Cerebellar nuclear complex (tissue), 1 donor: ENCODE measurements at regions not wholly inside any gene's neighbourhood (a gene's known extent, or its start where the extent isn't known, plus 50 kb on each side); places are given as distances from the start of the nearest gene placed in this dataset.
A peak's percentile ranks its signal among the peaks of the same experiment; 100 is the strongest.

Experiments used
- DNase-seq, 2 experiments: peaks; one replicate each; lab custom pipeline; 2025; lab: John Stamatoyannopoulos, UW

- DNase-seq = no peak
These were observed 56.6 kb upstream of the SCOC start for GRCh38 chr4:140316799-140317198.

GRCh38 chr4:140315970-140316369, 57.5 kb upstream of the SCOC start:
- DNase-seq = no peak

DNA sequence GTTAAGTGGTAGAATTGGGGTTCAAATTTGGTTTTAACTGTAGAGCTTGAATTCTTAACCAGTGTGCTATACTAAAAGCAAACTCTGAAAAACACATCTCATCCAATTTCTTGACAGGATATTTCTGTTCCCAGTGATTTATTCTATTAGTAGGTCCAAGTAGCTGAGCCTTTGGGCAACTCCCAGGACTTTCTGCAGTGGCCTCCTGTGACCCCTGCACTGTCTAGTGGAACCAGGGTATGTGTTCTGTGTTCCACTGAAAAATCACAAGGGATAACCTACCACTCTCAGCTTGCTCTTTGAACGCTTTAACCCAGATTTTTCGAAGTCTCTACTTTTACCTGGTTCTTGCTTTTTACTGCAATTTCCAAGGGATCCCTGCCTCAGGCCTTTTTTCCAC, 58.0 kb upstream of the SCOC start:
- no peak for DNase-seq

GRCh38 chr4:140315019-140315418, 58.4 kb upstream of the SCOC start:
- no peak for DNase-seq

GRCh38 chr4:140312100-140312499, 61.3 kb upstream of the SCOC start:
- DNase-seq = no peak

GRCh38 chr4:140311257-140311835, 62.1 kb upstream of the SCOC start:
- DNase-seq = no peak

GRCh38 chr4:140309124-140309870, 64.1 kb upstream of the SCOC start:
- no peak for DNase-seq

- DNase-seq = no peak
These were observed 64.9 kb upstream of the SCOC start for GRCh38 chr4:140308366-140309123.

DNA sequence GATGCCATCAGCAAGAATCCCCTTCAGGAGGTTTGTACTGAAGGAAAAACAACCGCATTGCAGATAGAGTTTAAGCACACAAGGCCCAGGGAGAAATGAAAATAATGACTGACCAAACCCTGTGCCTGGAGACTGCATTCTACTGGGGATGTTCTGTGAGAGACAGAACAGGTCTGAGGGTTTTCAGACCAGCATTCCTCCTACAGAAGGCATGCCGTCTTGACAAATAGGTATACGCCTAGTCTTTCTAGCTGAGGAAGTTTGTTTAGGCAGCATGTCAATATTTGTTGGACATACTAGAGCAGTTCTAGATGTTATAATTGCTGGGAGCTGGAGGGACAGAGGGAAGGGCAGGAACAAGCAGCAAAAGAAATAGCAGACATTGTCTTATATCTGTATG, 68.4 kb upstream of the SCOC start:
- DNase-seq = no peak

DNA sequence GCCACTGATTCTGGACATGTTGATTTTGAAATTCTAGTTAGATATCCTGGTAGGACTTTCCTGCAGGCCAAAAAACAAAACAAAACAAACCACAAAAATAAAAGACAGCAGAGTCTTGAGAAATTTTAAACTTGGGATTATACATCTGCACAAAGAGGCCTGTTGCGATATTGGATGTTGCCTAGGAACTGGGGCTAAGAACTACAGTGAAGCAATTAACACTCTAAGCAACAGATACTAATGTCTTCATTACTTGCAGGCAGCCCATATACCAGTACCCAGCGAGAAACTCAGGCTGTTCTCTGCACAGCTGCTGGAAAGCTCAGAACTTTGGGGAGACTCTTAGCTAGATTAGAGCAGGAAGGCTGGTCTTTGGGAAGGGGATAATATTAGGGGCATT, 69.1 kb upstream of the SCOC start:
- DNase-seq = no peak

GRCh38 chr4:140302151-140302859, 71.1 kb upstream of the SCOC start:
- DNase-seq = no peak

GRCh38 chr4:140300271-140300970, 73.0 kb upstream of the SCOC start:
- no peak for DNase-seq

DNA sequence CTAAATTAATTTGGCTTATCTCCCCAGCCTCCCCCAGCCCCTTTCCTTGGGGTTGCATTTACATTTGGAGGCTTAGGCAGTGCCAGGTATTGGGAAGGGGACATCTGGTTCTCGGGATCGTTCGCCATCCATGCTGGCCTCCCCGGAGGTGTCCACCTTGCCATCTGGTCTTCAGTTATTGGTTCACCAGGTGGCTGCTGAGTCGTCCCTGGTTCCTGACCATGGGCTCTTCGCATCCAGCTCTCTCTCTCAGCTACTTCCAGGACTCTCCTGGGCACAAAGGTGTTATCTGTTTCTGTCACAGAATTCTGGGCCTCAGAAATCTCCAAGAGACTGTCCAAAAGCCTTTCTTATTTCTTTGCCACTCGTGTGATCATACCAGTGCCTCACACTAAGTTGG, 75.4 kb upstream of the SCOC start:
- peak in 1 of 2 experiments; percentile 40 for DNase-seq

DNA sequence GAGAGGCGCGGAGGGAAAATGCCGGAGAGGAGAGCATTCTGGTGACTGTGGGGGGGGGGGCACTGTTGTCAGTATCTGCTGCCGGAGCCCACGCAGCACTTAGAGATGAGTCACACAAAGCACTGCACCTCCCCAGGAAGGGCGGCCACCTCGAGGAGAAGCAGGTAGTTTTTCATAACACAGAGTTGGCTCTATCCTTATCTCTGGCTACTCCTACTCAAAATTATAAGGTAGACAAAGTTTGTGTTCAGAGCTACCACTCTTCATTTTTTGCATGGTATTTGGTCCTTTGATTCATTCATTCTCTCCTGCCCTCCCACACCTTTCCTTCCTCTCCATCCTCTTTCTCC, 76.2 kb upstream of the SCOC start:
- DNase-seq = no peak

GRCh38 chr4:140296335-140297220, 76.9 kb upstream of the SCOC start:
- DNase-seq = peak; percentile 81 to 91

DNA sequence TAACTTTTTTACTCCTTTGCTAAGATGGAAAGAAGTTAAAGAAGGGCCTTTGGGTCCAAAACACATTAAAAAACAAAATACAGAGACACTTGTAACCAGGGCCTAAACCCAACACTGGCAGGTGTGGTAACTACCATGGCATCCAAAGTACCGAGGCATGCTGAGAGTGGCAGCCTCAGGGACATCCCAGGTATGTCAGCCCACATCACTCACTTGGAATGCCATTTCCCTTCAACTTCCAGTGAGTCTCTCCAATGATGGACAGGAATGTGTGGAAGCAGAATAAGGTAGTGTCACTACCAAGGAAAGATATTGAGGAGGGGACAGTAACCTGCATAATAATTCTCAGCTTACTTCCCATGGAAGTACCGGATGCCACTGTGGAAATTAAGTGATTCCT, 79.5 kb upstream of the SCOC start:
- DNase-seq = no peak

DNA sequence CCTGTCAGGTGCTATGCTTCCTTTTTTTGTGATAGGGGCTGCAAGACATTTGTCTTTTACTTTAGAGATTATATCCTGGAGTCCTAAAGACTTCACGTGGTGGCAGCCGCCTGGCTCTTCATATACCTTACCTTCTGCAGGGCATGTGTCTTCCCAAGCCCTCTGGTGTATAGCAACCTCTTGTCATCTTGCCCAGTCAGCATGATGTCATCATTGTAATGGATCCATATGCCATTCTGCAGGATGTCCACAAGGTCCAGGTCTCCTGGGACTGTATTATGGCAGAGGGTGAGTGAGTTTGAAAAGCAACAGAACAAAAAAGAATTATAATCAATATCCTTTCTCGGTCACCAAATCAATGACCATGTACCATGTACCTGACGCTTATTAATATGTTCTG, 82.2 kb upstream of the SCOC start:
- DNase-seq = no peak

DNA sequence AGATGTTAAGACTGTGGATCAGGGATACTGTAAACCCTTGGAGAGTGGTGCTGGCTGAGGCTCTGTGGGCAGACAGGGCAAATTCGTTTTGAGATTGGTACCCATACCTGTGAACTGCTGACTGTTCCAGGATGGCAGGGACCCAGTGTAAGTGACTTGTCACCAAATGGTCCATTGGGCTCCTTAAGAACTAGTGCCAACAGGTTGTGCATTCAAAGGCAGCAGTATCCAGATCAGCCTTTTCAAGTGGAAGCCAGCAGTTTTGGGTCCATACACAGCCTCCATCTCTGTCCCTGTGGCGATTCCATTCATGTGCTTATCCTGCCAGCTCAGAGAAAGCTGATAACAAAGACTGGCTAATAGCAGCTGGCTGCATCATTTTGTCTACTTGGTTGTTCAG, 84.0 kb upstream of the SCOC start:
- no peak for DNase-seq

DNA sequence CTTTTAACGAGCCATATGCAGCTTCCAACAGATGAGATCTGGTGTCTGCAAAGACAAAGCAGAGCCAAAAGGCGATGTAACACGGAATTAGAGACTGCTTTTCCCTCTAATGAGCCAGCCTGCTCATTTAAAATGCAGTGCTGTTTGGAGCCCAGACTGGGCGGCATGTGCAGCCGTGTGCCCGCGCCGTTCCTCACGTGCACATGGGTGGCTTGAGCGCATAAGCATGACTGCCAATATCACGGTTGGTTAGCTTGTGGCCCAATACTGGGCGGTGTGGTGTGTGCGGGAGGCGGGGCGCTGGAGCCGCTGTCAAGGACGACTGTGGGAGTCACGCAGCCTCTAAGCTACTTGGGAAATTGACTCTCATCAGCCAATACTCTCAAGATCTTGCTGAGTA, 87.0 kb upstream of the SCOC start:
- no peak for DNase-seq

DNA sequence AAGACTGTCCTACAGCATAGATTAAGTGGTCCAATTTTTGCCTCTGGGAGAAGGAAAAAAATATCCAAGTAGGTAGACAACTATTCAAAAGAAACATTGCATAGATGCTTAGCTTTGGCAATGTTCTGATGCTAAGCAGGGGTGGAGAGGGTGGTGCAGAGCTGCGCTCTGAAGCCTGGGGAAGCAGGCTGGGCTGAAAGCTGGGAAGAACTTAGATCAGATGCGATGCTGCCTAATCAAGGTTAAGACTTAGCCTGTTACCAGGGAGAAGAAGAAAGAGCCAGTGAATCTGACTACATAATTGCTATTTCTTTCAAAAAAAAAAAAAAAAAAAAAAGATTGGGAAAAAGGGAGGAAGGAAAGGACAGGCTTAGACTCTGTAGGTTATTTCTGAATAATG, 89.0 kb upstream of the SCOC start:
- no peak for DNase-seq
